GM12878 (cell line): ENCODE measurements at regions not wholly inside any gene's neighbourhood (a gene's known extent, or its start where the extent isn't known, plus 50 kb on each side); places are given as distances from the start of the nearest gene placed in this dataset.

ENCODE experiments used
- BCL11A ChIP-seq: IDR thresholded peaks from 2 replicates; pipeline ENCODE4 v1.6.1; 2011; ENCODE audit warnings: low read depth, low read length
- EZH2 ChIP-seq: IDR thresholded peaks from 2 replicates; pipeline ENCODE4 v1.6.1; 2012; ENCODE audit warnings: low read depth, mild to moderate bottlenecking, control low read depth, inconsistent platforms, low read length, borderline replicate concordance; ENCODE audit not compliant: control insufficient read depth
- KAT2A ChIP-seq: conservative IDR thresholded peaks from 2 replicates; pipeline ENCODE4 v1.6.1; 2011; ENCODE audit warnings: low read depth, low read length; ENCODE audit not compliant: control insufficient read depth
- POLR2AphosphoS2 ChIP-seq: IDR thresholded peaks from 2 replicates; pipeline ENCODE4 v1.6.1; 2011; ENCODE audit warnings: low read depth, mild to moderate bottlenecking, low read length, improper control_type of control experiment, moderate library complexity
- RCOR1 ChIP-seq: conservative IDR thresholded peaks from 2 replicates; pipeline ENCODE4 v1.6.1; 2012; ENCODE audit warnings: low read depth, low read length, improper control_type of control experiment
- SPI1 ChIP-seq: IDR thresholded peaks from 2 replicates; pipeline ENCODE4 v1.6.1; 2011; ENCODE audit warnings: low read depth, mild to moderate bottlenecking, low read length, moderate library complexity, borderline replicate concordance; ENCODE audit not compliant: insufficient read depth
- ZNF687 ChIP-seq: fragments of 450-650 bp; IDR thresholded peaks from 2 replicates; pipeline ENCODE4 v1.6.1; 2017; ENCODE audit warnings: mild to moderate bottlenecking, moderate library complexity
- TF ChIP-seq, protein P1 (sequence below): fragments of 450-650 bp; IDR thresholded peaks from 2 replicates; pipeline ENCODE4 v1.6.1; 2016; ENCODE audit warnings: mild to moderate bottlenecking, moderate library complexity, borderline replicate concordance

GRCh38 chr9:106420511-106420944 lies 442.4 kb upstream of the ZNF462 start (continued):
- TF ChIP-seq KAT2A (no peak), POLR2AphosphoS2 (no peak), SPI1 (no peak), RCOR1 (no peak), EZH2 (no peak), BCL11A (0 out of 2 replicates have a peak, but pooled peaks have one; percentile 46), ZNF687 (no peak)
- TF ChIP-seq, protein P1, sequence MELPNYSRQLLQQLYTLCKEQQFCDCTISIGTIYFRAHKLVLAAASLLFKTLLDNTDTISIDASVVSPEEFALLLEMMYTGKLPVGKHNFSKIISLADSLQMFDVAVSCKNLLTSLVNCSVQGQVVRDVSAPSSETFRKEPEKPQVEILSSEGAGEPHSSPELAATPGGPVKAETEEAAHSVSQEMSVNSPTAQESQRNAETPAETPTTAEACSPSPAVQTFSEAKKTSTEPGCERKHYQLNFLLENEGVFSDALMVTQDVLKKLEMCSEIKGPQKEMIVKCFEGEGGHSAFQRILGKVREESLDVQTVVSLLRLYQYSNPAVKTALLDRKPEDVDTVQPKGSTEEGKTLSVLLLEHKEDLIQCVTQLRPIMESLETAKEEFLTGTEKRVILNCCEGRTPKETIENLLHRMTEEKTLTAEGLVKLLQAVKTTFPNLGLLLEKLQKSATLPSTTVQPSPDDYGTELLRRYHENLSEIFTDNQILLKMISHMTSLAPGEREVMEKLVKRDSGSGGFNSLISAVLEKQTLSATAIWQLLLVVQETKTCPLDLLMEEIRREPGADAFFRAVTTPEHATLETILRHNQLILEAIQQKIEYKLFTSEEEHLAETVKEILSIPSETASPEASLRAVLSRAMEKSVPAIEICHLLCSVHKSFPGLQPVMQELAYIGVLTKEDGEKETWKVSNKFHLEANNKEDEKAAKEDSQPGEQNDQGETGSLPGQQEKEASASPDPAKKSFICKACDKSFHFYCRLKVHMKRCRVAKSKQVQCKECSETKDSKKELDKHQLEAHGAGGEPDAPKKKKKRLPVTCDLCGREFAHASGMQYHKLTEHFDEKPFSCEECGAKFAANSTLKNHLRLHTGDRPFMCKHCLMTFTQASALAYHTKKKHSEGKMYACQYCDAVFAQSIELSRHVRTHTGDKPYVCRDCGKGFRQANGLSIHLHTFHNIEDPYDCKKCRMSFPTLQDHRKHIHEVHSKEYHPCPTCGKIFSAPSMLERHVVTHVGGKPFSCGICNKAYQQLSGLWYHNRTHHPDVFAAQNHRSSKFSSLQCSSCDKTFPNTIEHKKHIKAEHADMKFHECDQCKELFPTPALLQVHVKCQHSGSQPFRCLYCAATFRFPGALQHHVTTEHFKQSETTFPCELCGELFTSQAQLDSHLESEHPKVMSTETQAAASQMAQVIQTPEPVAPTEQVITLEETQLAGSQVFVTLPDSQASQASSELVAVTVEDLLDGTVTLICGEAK: no peak
- TF ChIP-seq, all 136 proteins: peak for 23
